ENCODE measurements at regions not wholly inside any gene's neighbourhood (a gene's known extent, or its start where the extent isn't known, plus 50 kb on each side); places are given as distances from the start of the nearest gene placed in this dataset.

GRCh38 chrX:39356119-39356807, 555.0 kb downstream of the MID1IP1 start:
- no peak for TF ChIP-seq CTCF (conservative IDR thresholded peaks at IDR 0.05)
- H3K36me3 Mint-ChIP-seq (ENCODE audit: low read depth): no peaks in the 10 kb centered on the region
- 88% methylated on average over 3 of the region's 5 CpGs; no CpG with 5 or more reads in 1 of the 2 experiments for WGBS, 2 experiments (ENCODE audit: insufficient coverage in 1 of 2, insufficient read length in 1 of 2)
- peaks cover 3% of the 10 kb centered on the region for H3K4me1 Mint-ChIP-seq
- H3K27me3 Mint-ChIP-seq (ENCODE audit: insufficient read depth): no peaks in the 10 kb centered on the region
- no peak overlapping the region for H3K27ac ChIP-seq (ENCODE audit: low read depth, low read length)
- no peaks in the 10 kb centered on the region for H3K4me1 ChIP-seq (ENCODE audit: control insufficient read depth, insufficient read depth, low read length)
- H3K4me3 Mint-ChIP-seq: no peak overlapping the region
- H3K36me3 ChIP-seq (ENCODE audit: control insufficient read depth, insufficient read depth, low read length): no peaks in the 10 kb centered on the region
- no peak for DNase-seq
- H3K9me3 ChIP-seq (ENCODE audit: control insufficient read depth, low read length): no peaks in the 10 kb centered on the region
- no peak overlapping the region for H3K9ac ChIP-seq (ENCODE audit: extremely low read depth, low read length, poor library complexity, severe bottlenecking)
- no peak overlapping the region for H3K27ac Mint-ChIP-seq
- peaks cover 50% of the 10 kb centered on the region for H3K9me3 Mint-ChIP-seq
- H3K27me3 ChIP-seq (ENCODE audit: control insufficient read depth, insufficient read depth, low read length, poor library complexity, severe bottlenecking): no peaks in the 10 kb centered on the region
- H3K4me3 ChIP-seq (ENCODE audit: low read length): no peak overlapping the region

- no peaks in the 10 kb centered on the region for H3K36me3 Mint-ChIP-seq (ENCODE audit: low read depth)
- 81% methylated on average over 1 of the region's 1 CpG; no CpG with 5 or more reads in 1 of the 2 experiments for WGBS, 2 experiments (ENCODE audit: insufficient coverage in 1 of 2, insufficient read length in 1 of 2)
- Histone ChIP-seq H3K27me3 (ENCODE audit: control insufficient read depth, insufficient read depth, low read length, poor library complexity, severe bottlenecking) (no peaks in the 10 kb centered on the region), H3K4me1 (ENCODE audit: control insufficient read depth, insufficient read depth, low read length) (peaks cover 3% of the 10 kb centered on the region), H3K9ac (ENCODE audit: extremely low read depth, low read length, poor library complexity, severe bottlenecking) (no peak overlapping the region), H3K4me3 (ENCODE audit: low read length) (no peak overlapping the region), H3K36me3 (ENCODE audit: control insufficient read depth, insufficient read depth, low read length) (no peaks in the 10 kb centered on the region), H3K27ac (ENCODE audit: low read depth, low read length) (no peak overlapping the region), H3K9me3 (ENCODE audit: control insufficient read depth, low read length) (peaks cover 3% of the 10 kb centered on the region)
- H3K4me3 Mint-ChIP-seq: no peak overlapping the region
- DNase-seq: no peak
- no peak overlapping the region for H3K27ac Mint-ChIP-seq
- no peaks in the 10 kb centered on the region for H3K27me3 Mint-ChIP-seq (ENCODE audit: insufficient read depth)
- H3K9me3 Mint-ChIP-seq: peaks cover 50% of the 10 kb centered on the region
- peaks cover 9% of the 10 kb centered on the region for H3K4me1 Mint-ChIP-seq
- no peak for TF ChIP-seq CTCF (conservative IDR thresholded peaks at IDR 0.05)
Observed at GRCh38 chrX:39360101-39360500, 558.8 kb downstream of the MID1IP1 start.

GRCh38 chrX:39361736-39362135, 560.5 kb downstream of the MID1IP1 start:
- TF ChIP-seq CTCF (conservative IDR thresholded peaks at IDR 0.05): no peak
- no peak overlapping the region for H3K4me3 Mint-ChIP-seq

More at GRCh38 chrX:39361736-39362135, 560.5 kb downstream of the MID1IP1 start:
- no peaks in the 10 kb centered on the region for H3K27me3 Mint-ChIP-seq (ENCODE audit: insufficient read depth)
- peaks cover 9% of the 10 kb centered on the region for H3K4me1 Mint-ChIP-seq
- peaks cover 55% of the 10 kb centered on the region for H3K9me3 Mint-ChIP-seq
- Histone ChIP-seq H3K27ac (ENCODE audit: low read depth, low read length) (no peak overlapping the region), H3K9ac (ENCODE audit: extremely low read depth, low read length, poor library complexity, severe bottlenecking) (no peak overlapping the region), H3K4me1 (ENCODE audit: control insufficient read depth, insufficient read depth, low read length) (peaks cover 3% of the 10 kb centered on the region), H3K4me3 (ENCODE audit: low read length) (no peak overlapping the region), H3K9me3 (ENCODE audit: control insufficient read depth, low read length) (peaks cover 3% of the 10 kb centered on the region), H3K27me3 (ENCODE audit: control insufficient read depth, insufficient read depth, low read length, poor library complexity, severe bottlenecking) (no peaks in the 10 kb centered on the region), H3K36me3 (ENCODE audit: control insufficient read depth, insufficient read depth, low read length) (no peaks in the 10 kb centered on the region)
- no peak overlapping the region for H3K27ac Mint-ChIP-seq
- peaks cover 1% of the 10 kb centered on the region for H3K36me3 Mint-ChIP-seq (ENCODE audit: low read depth)
- DNase-seq: no peak

All from endodermal cell (in vitro differentiated cells).